Upper lobe of left lung (tissue), 6 donors: ENCODE measurements at regions not wholly inside any gene's neighbourhood (a gene's known extent, or its start where the extent isn't known, plus 50 kb on each side); places are given as distances from the start of the nearest gene placed in this dataset.

Experiments used
- ATAC-seq, 2 donors: fragments of 200-7000 bp; cut with Tn5 transposase; one replicate each; pipeline ENCODE4 v1.9.1; 2022; ENCODE audit warnings: mild to moderate bottlenecking in 2 of 2, moderate library complexity in 2 of 2; ENCODE audit not compliant: low FRiP score in 2 of 2
- DNase-seq, 2 donors: peaks; one replicate each; pipeline ENCODE4 v3.0.0-alpha.2; 2019 to 2020
- H3K27ac ChIP-seq, 4 donors: fragments of 200-600 bp; sonication (generic); one replicate each; pipeline ENCODE4 v1.5.1; 2016 to 2019
- H3K27me3 ChIP-seq, 4 donors: fragments of 200-600 bp; sonication (generic); one replicate each; pipeline ENCODE4 v1.5.1; 2017 to 2019
- H3K36me3 ChIP-seq, 4 donors: fragments of 200-600 bp; sonication (generic); one replicate each; pipeline ENCODE4 v1.5.1; 2016 to 2019
- H3K4me1 ChIP-seq, 4 donors: fragments of 200-600 bp; sonication (generic); one replicate each; pipeline ENCODE4 v1.5.1; 2018 to 2019
- H3K4me3 ChIP-seq, 4 donors: fragments of 200-600 bp; sonication (generic); one replicate each; pipeline ENCODE4 v1.5.1; 2017 to 2019; ENCODE audit warnings: mild to moderate bottlenecking in 2 of 4, moderate library complexity in 1 of 4
- H3K9me3 ChIP-seq, 4 donors: fragments of 200-600 bp; sonication (generic); one replicate each; pipeline ENCODE4 v1.5.1; 2018 to 2019
- CTCF ChIP-seq, 6 experiments: fragments of 450-650 bp in 4 of 6; fragments of 200-600 bp in 2 of 6; sonication (generic) in 2 of 6; IDR thresholded peaks; one replicate each; pipeline ENCODE4 v1.5.1; 2016 to 2019; ENCODE audit warnings: antibody characterized with exemption in 6 of 6
- EP300 ChIP-seq, 4 donors: sonication (generic); formaldehyde crosslinking; IDR thresholded peaks; one replicate each; pipeline ENCODE4 v1.5.1; 2017; ENCODE audit warnings: antibody characterized with exemption in 4 of 4, control low read depth in 2 of 4
- POLR2A ChIP-seq, 4 donors: fragments of 450-650 bp; IDR thresholded peaks; one replicate each; pipeline ENCODE4 v1.5.1; 2016 to 2017; ENCODE audit warnings: antibody characterized with exemption in 4 of 4, mild to moderate bottlenecking in 2 of 4
- POLR2AphosphoS5 ChIP-seq, 2 donors: sonication (generic); formaldehyde crosslinking; IDR thresholded peaks; one replicate each; pipeline ENCODE4 v1.5.1; 2017; ENCODE audit warnings: antibody characterized with exemption in 2 of 2
- WGBS, 2 donors: methylation state at CpG; one replicate each; pipeline ENCODE4 v1.1.5; 2017 to 2018; 5-methylcytosine and 5-hydroxymethylcytosine counted together
- donor health status: DM: no; HTN: no; CAD: no; lungs with moderate emphysema.
- donor health status: DM: no; HTN: yes; CAD: no; lungs with severe emphysema.

GRCh38 chr14:62428429-62429203 is 616.6 kb downstream of the KCNH5 start:
- no peak for ATAC-seq
- 77 to 82% methylated on average over 5 of the region's 5 CpGs for WGBS, 2 donors
- H3K27me3 ChIP-seq, result no peaks in the 10 kb centered on the region

GRCh38 chr14:62429683-62430082 is 615.6 kb downstream of the KCNH5 start:
- Histone ChIP-seq H3K4me1 (no peaks in the 10 kb centered on the region), H3K36me3 (no peaks in the 10 kb centered on the region), H3K9me3 (peaks cover 0 to 22% (median 13%) of the 10 kb centered on the region in 4 donors), H3K27ac (no peak overlapping the region), H3K4me3 (no peak overlapping the region), H3K27me3 (no peaks in the 10 kb centered on the region)
- DNase-seq (no peak), ATAC-seq (no peak)
- 100% methylated on average over 1 of the region's 1 CpG for WGBS, 2 donors
- no peak for TF ChIP-seq POLR2AphosphoS5 (IDR thresholded peaks at IDR 0.05)
- no peak for TF ChIP-seq CTCF (IDR thresholded peaks at IDR 0.05)

More at GRCh38 chr14:62428429-62429203, 616.6 kb downstream of the KCNH5 start:
- Histone ChIP-seq H3K36me3 (no peaks in the 10 kb centered on the region), H3K4me1 (no peaks in the 10 kb centered on the region), H3K4me3 (no peak overlapping the region), H3K9me3 (peaks cover 0 to 22% (median 10%) of the 10 kb centered on the region in 4 donors), H3K27ac (no peak overlapping the region)
- no peak for TF ChIP-seq EP300 (IDR thresholded peaks at IDR 0.05)
- no peak for TF ChIP-seq POLR2A (IDR thresholded peaks at IDR 0.05)
- TF ChIP-seq CTCF (IDR thresholded peaks at IDR 0.05), result no peak
- no peak for TF ChIP-seq POLR2AphosphoS5 (IDR thresholded peaks at IDR 0.05)
- no peak for DNase-seq

- H3K4me1 ChIP-seq, result no peaks in the 10 kb centered on the region
- ATAC-seq, result no peak
These were observed 613.8 kb downstream of the KCNH5 start for GRCh38 chr14:62431496-62431895.

GRCh38 chr14:62432955-62433354 is 612.3 kb downstream of the KCNH5 start:
- WGBS, 2 donors, result 90 to 92% methylated on average over 2 of the region's 2 CpGs
- ATAC-seq, result no peak
- Histone ChIP-seq H3K4me3 (no peak overlapping the region), H3K4me1 (no peaks in the 10 kb centered on the region), H3K27ac (no peak overlapping the region), H3K36me3 (no peaks in the 10 kb centered on the region), H3K27me3 (no peaks in the 10 kb centered on the region), H3K9me3 (peaks cover 0 to 22% (median 15%) of the 10 kb centered on the region in 4 donors)
- TF ChIP-seq POLR2AphosphoS5 (IDR thresholded peaks at IDR 0.05) (no peak), POLR2A (IDR thresholded peaks at IDR 0.05) (no peak), CTCF (IDR thresholded peaks at IDR 0.05) (no peak)
- no peak for DNase-seq

More at GRCh38 chr14:62431496-62431895, 613.8 kb downstream of the KCNH5 start:
- Histone ChIP-seq H3K4me3 (no peak overlapping the region), H3K27ac (no peak overlapping the region), H3K36me3 (no peaks in the 10 kb centered on the region), H3K9me3 (peaks cover 0 to 22% (median 15%) of the 10 kb centered on the region in 4 donors), H3K27me3 (no peaks in the 10 kb centered on the region)
- 61 to 85% methylated on average over 2 of the region's 2 CpGs for WGBS, 2 donors
- no peak for TF ChIP-seq EP300 (IDR thresholded peaks at IDR 0.05)
- no peak for TF ChIP-seq CTCF (IDR thresholded peaks at IDR 0.05)
- TF ChIP-seq POLR2AphosphoS5 (IDR thresholded peaks at IDR 0.05), result no peak
- no peak for TF ChIP-seq POLR2A (IDR thresholded peaks at IDR 0.05)
- DNase-seq, result no peak

DNA sequence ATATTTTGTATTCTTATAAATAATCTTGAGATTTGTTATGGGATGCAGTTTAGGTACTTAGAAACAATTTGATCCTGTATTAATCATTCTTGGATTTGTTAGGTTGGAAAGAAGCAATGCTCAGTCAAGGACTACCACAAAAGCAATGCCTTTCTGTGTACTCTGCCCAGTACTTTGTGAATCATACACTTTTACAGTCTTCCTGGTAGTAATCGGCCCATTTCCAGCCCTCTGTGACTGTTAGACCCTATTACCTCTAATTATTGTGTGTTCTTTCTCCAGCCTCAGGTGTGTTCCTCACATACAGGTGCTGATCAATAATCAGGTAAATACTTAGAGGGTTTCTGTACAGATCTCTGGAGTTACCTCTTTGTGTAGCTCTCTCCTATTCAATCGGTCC is 609.0 kb downstream of the KCNH5 start:
- Histone ChIP-seq H3K27ac (no peak overlapping the region), H3K4me1 (no peaks in the 10 kb centered on the region), H3K27me3 (no peaks in the 10 kb centered on the region), H3K9me3 (peaks cover 8 to 38% (median 21%) of the 10 kb centered on the region in 4 donors), H3K4me3 (no peak overlapping the region), H3K36me3 (no peaks in the 10 kb centered on the region)
- no peak for DNase-seq
- 41 to 42% methylated on average over 2 of the region's 2 CpGs for WGBS, 2 donors
- ATAC-seq, result no peak
- TF ChIP-seq POLR2A (IDR thresholded peaks at IDR 0.05), result no peak
- TF ChIP-seq EP300 (IDR thresholded peaks at IDR 0.05), result no peak
- TF ChIP-seq CTCF (IDR thresholded peaks at IDR 0.05), result no peak
- TF ChIP-seq POLR2AphosphoS5 (IDR thresholded peaks at IDR 0.05), result no peak
